BLaER1 treated with 17β-estradiol and CSF1 and Interleukin-3, amounts not matched to agents 10 nM and 100 nM (cell line): ENCODE measurements at regions not wholly inside any gene's neighbourhood (a gene's known extent, or its start where the extent isn't known, plus 50 kb on each side); places are given as distances from the start of the nearest gene placed in this dataset.

ENCODE experiments used
- H3K27ac ChIP-seq, 11 experiments: shearing (Covaris generic); formaldehyde crosslinking; 2 replicates each; pipeline ENCODE4 v1.8.1; 2022
- H3K27me3 ChIP-seq, 11 experiments: shearing (Covaris generic); formaldehyde crosslinking; 2 replicates each; pipeline ENCODE4 v1.8.1; 2022
- H3K36me3 ChIP-seq, 11 experiments: shearing (Covaris generic); formaldehyde crosslinking; 2 replicates each; pipeline ENCODE4 v1.8.1; 2022
- H3K4me1 ChIP-seq, 10 experiments: shearing (Covaris generic); formaldehyde crosslinking; 2 replicates each; pipeline ENCODE4 v1.8.1; 2022
- H3K4me2 ChIP-seq, 11 experiments: shearing (Covaris generic); formaldehyde crosslinking; 2 replicates each; pipeline ENCODE4 v1.8.1; 2022
- H3K4me3 ChIP-seq, 10 experiments: shearing (Covaris generic); formaldehyde crosslinking; 2 replicates each; pipeline ENCODE4 v1.8.1; 2022
- H3K9ac ChIP-seq, 11 experiments: shearing (Covaris generic); formaldehyde crosslinking; 2 replicates each; pipeline ENCODE4 v1.8.1; 2022
- H3K9me3 ChIP-seq, 11 experiments: shearing (Covaris generic); formaldehyde crosslinking; replicated peaks in 1 of 11; 2 replicates each; pipeline ENCODE4 v1.8.1; 2022
- H4K20me1 ChIP-seq, 11 experiments: shearing (Covaris generic); formaldehyde crosslinking; 2 replicates each; pipeline ENCODE4 v1.8.1; 2022
- Cebpa-rat ChIP-seq, 11 experiments: shearing (Covaris generic); IDR thresholded peaks; 2 replicates each; pipeline ENCODE4 v1.8.1; 2022

DNA sequence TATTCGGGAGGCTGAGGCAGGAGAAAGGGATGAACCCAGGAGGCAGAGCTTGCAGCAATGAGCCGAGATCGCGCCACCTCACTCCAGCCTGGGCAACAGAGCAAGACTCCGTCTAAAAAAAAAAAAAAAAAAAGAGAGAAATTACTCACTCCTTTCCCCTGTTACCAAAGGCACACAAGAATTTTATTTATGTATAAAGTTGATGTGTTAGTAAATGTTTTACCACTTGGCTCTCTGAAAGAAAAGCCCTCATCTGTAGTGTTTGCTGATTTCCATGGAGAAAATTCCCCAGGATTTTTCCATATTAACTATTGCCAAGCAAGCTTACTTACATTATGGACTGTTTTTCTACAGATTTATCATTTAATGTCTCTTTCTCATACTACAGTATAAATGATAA, 142.1 kb upstream of the PABPC4L start:
- TF ChIP-seq Cebpa-rat (IDR thresholded peaks at IDR 0.05): no peak
- Histone ChIP-seq H3K4me2 (no peak overlapping the region), H3K36me3 (no peaks in the 10 kb centered on the region), H3K9ac (no peak overlapping the region), H3K4me1 (peaks cover 0 to 3% (median 0%) of the 10 kb centered on the region in 10 experiments; a peak in 2 of 20 replicates), H3K9me3 (no peaks in the 10 kb centered on the region), H3K27me3 (no peaks in the 10 kb centered on the region), H4K20me1 (no peaks in the 10 kb centered on the region), H3K27ac (no peak overlapping the region), H3K4me3 (no peak overlapping the region)

DNA sequence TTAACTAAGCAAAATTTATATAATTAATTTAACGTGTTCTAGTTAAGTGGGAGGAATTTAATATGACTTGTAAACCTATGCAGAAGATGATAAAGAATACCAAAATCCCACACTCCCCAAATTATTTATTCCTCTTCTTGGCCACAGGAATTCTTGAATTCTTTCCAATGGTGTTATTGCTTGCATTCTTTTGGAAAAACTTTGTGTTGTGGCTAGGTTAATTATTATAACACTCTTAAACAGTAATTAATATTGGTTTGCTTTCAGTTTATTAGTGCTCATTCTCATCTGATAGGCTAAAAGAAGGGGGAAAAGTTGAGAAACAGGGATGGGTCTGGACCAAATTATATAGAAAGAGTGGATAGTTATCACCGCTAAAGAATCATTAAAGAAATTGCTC, 141.5 kb upstream of the PABPC4L start:
- Histone ChIP-seq H3K27me3 (no peaks in the 10 kb centered on the region), H4K20me1 (no peaks in the 10 kb centered on the region), H3K4me1 (peaks cover 0 to 3% (median 0%) of the 10 kb centered on the region in 10 experiments; a peak in 2 of 20 replicates), H3K27ac (no peak overlapping the region), H3K36me3 (no peaks in the 10 kb centered on the region), H3K4me2 (no peak overlapping the region), H3K4me3 (no peak overlapping the region), H3K9me3 (no peaks in the 10 kb centered on the region), H3K9ac (no peak overlapping the region)
- no peak for TF ChIP-seq Cebpa-rat (IDR thresholded peaks at IDR 0.05)

GRCh38 chr4:134337574-134337973, 136.0 kb upstream of the PABPC4L start:
- Histone ChIP-seq H3K9me3 (no peaks in the 10 kb centered on the region), H4K20me1 (no peaks in the 10 kb centered on the region), H3K4me1 (peaks cover 0 to 10% (median 0%) of the 10 kb centered on the region in 10 experiments; a peak in 3 of 20 replicates), H3K27ac (no peak overlapping the region), H3K4me3 (no peak overlapping the region), H3K4me2 (no peak overlapping the region), H3K36me3 (no peaks in the 10 kb centered on the region), H3K9ac (no peak overlapping the region), H3K27me3 (no peaks in the 10 kb centered on the region)
- TF ChIP-seq Cebpa-rat (IDR thresholded peaks at IDR 0.05): no peak

DNA sequence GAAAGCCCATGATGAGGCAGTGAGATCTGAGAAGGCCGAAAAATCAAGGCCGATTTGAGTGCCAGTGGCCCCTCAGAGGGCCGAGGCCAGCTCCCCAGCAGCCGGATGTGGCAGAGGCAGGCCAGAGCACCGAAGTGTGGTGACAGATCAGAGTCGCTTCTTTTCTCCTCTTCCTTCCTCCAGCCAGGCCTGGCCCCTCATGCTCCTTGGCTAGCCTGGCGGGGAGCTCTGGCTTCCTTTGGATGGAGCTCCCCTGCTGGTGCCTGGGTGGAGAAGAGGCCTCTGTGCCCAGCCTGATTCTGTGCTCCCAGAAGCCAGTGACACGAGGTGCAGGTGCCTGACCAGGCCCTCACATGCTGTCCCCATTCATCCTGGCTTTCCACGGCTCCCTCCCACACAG, 127.2 kb upstream of the PABPC4L start:
- TF ChIP-seq Cebpa-rat (IDR thresholded peaks at IDR 0.05): no peak
- Histone ChIP-seq H3K27me3 (no peaks in the 10 kb centered on the region), H3K27ac (no peak overlapping the region), H3K9ac (no peak overlapping the region), H3K4me3 (no peak overlapping the region), H3K36me3 (no peaks in the 10 kb centered on the region), H3K4me1 (no peaks in the 10 kb centered on the region), H4K20me1 (no peaks in the 10 kb centered on the region), H3K4me2 (no peak overlapping the region), H3K9me3 (peaks cover 0 to 16% (median 7%) of the 10 kb centered on the region in 11 experiments; a peak in 13 of 22 replicates)

- Histone ChIP-seq H3K9me3 (peaks cover 0 to 16% (median 7%) of the 10 kb centered on the region in 11 experiments; a peak in 13 of 22 replicates), H3K4me2 (no peak overlapping the region), H3K4me3 (no peak overlapping the region), H3K9ac (no peak overlapping the region), H3K36me3 (no peaks in the 10 kb centered on the region), H4K20me1 (no peaks in the 10 kb centered on the region), H3K4me1 (no peaks in the 10 kb centered on the region), H3K27ac (no peak overlapping the region), H3K27me3 (no peaks in the 10 kb centered on the region)
- TF ChIP-seq Cebpa-rat (IDR thresholded peaks at IDR 0.05): no peak
Observed at GRCh38 chr4:134327274-134328122, 125.9 kb upstream of the PABPC4L start.

GRCh38 chr4:134326866-134327265, 125.3 kb upstream of the PABPC4L start:
- peaks cover 0 to 16% (median 7%) of the 10 kb centered on the region in 11 experiments; a peak in 13 of 22 replicates for H3K9me3 ChIP-seq
- no peak for TF ChIP-seq Cebpa-rat (IDR thresholded peaks at IDR 0.05)
- H3K36me3 ChIP-seq: no peaks in the 10 kb centered on the region
- no peak overlapping the region for H3K4me2 ChIP-seq
- no peak overlapping the region for H3K4me3 ChIP-seq
- H4K20me1 ChIP-seq: no peaks in the 10 kb centered on the region
- no peaks in the 10 kb centered on the region for H3K4me1 ChIP-seq
- no peak overlapping the region for H3K9ac ChIP-seq
- H3K27ac ChIP-seq: no peak overlapping the region
- H3K27me3 ChIP-seq: no peaks in the 10 kb centered on the region

DNA sequence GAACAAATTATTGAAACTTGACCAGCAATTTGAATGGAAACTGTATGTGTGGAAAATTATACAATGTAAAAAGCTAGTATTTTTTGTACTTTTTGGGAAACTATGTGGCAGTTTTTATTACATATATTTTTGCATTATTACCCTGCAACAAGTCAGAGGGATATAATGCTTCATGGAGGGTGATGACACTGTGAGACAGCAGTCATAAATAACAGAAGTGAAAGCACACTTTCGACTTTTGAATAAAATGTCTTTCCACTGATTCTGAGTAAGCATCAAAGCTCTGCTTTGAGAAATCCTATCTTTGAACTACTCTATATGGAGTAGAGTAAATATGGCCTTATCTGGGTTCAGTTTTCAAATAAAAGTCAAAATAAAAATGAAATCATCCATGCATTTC, 122.6 kb upstream of the PABPC4L start:
- no peak overlapping the region for H3K4me2 ChIP-seq
- no peak for TF ChIP-seq Cebpa-rat (IDR thresholded peaks at IDR 0.05)

DNA sequence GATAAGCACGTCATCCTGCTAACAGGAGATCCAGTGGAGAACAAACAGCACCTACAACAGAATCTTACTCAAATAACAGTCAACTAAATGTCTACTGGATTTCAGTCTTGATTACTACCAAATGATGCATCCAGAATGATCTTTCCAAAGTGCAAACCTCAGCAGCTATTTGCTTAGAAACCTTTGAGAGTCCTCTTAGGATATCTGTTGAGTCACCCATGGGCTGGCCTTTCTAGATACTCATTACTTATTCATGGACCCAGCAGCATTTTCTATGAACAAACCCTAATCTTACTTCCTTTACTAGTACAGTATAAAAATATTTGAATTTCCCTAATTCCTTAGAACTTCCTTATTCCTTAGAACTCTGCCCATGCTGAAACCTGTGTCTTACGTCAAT, 118.5 kb upstream of the PABPC4L start:
- Histone ChIP-seq H3K4me1 (peaks cover 0 to 11% (median 0%) of the 10 kb centered on the region in 10 experiments; a peak in 4 of 20 replicates), H3K9me3 (no peaks in the 10 kb centered on the region; a peak in 1 of 22 replicates), H3K4me3 (no peak overlapping the region), H3K27me3 (no peaks in the 10 kb centered on the region), H4K20me1 (no peaks in the 10 kb centered on the region), H3K4me2 (peak overlapping the region in 2 of 11 experiments; percentile 18 to 38; a peak in 4 of 22 replicates), H3K9ac (no peak overlapping the region), H3K36me3 (no peaks in the 10 kb centered on the region), H3K27ac (no peak overlapping the region)
- TF ChIP-seq Cebpa-rat (IDR thresholded peaks at IDR 0.05): no peak

More for the DNA sequence above, 122.6 kb upstream of the PABPC4L start:
- Histone ChIP-seq H3K4me1 (peaks cover 0 to 10% (median 0%) of the 10 kb centered on the region in 10 experiments; a peak in 4 of 20 replicates), H3K9ac (no peak overlapping the region), H3K27me3 (no peaks in the 10 kb centered on the region), H3K27ac (no peak overlapping the region), H3K36me3 (no peaks in the 10 kb centered on the region), H4K20me1 (no peaks in the 10 kb centered on the region), H3K9me3 (peaks cover 0 to 16% (median 7%) of the 10 kb centered on the region in 11 experiments; a peak in 13 of 22 replicates), H3K4me3 (no peak overlapping the region)

- H3K4me1 ChIP-seq: no peaks in the 10 kb centered on the region
- H3K4me3 ChIP-seq: no peak overlapping the region
- H3K9me3 ChIP-seq: no peaks in the 10 kb centered on the region
- H3K27ac ChIP-seq: no peak overlapping the region
- TF ChIP-seq Cebpa-rat (IDR thresholded peaks at IDR 0.05): no peak
- H3K9ac ChIP-seq: no peak overlapping the region
- H3K27me3 ChIP-seq: no peaks in the 10 kb centered on the region
- no peaks in the 10 kb centered on the region for H4K20me1 ChIP-seq
- no peaks in the 10 kb centered on the region for H3K36me3 ChIP-seq
- H3K4me2 ChIP-seq: no peak overlapping the region
Observed at GRCh38 chr4:134313591-134313990, 112.0 kb upstream of the PABPC4L start.

- H3K9me3 ChIP-seq: no peaks in the 10 kb centered on the region
- TF ChIP-seq Cebpa-rat (IDR thresholded peaks at IDR 0.05): no peak
- H3K4me2 ChIP-seq: no peak overlapping the region
- H3K27me3 ChIP-seq: no peaks in the 10 kb centered on the region
- H3K4me1 ChIP-seq: no peaks in the 10 kb centered on the region
- H3K4me3 ChIP-seq: no peak overlapping the region
- no peaks in the 10 kb centered on the region for H4K20me1 ChIP-seq
- H3K36me3 ChIP-seq: no peaks in the 10 kb centered on the region
- H3K9ac ChIP-seq: no peak overlapping the region
- no peak overlapping the region for H3K27ac ChIP-seq
Observed at GRCh38 chr4:134309715-134310114, 108.1 kb upstream of the PABPC4L start.
